ENCODE measurements at regions not wholly inside any gene's neighbourhood (a gene's known extent, or its start where the extent isn't known, plus 50 kb on each side); places are given as distances from the start of the nearest gene placed in this dataset.
"Not testable (repeated sequence)": the region's sequence is repeated elsewhere in the genome, so short reads cannot be mapped to it uniquely, and the experiment has no call there.

- H3K36me3 Mint-ChIP-seq (ENCODE audit: insufficient read depth), result no peaks in the 10 kb centered on the region
- H3K4me3 Mint-ChIP-seq, result no peak overlapping the region
- no peak overlapping the region for H3K27ac Mint-ChIP-seq
- DNase-seq (no peak), ATAC-seq (replicated peaks) (no peak)
- H3K27me3 Mint-ChIP-seq, result no peaks in the 10 kb centered on the region
- H3K4me1 Mint-ChIP-seq (ENCODE audit: low read depth in 2 of 2), result no peaks in the 10 kb centered on the region
- H3K9me3 Mint-ChIP-seq, result peaks cover 0 to 15% of the 10 kb centered on the region in 2 donors
Observed at GRCh38 chrX:55981603-55982002, 250.6 kb upstream of the KLF8 start.

GRCh38 chrX:55996649-55997048, 235.5 kb upstream of the KLF8 start:
- DNase-seq (no peak), ATAC-seq (replicated peaks) (no peak)
- Mint-ChIP-seq H3K4me1 (ENCODE audit: low read depth in 2 of 2) (peaks cover 3% of the 10 kb centered on the region in 2 donors), H3K36me3 (ENCODE audit: insufficient read depth) (no peaks in the 10 kb centered on the region), H3K27ac (no peak overlapping the region), H3K9me3 (peaks cover 0 to 7% of the 10 kb centered on the region in 2 donors), H3K4me3 (no peak overlapping the region), H3K27me3 (no peaks in the 10 kb centered on the region)

GRCh38 chrX:56000174-56000573, 232.0 kb upstream of the KLF8 start:
- no peak for DNase-seq
- no peak overlapping the region for H3K4me3 Mint-ChIP-seq
- H3K9me3 Mint-ChIP-seq, result peaks cover 0 to 4% of the 10 kb centered on the region in 2 donors
- no peak overlapping the region for H3K27ac Mint-ChIP-seq
- H3K4me1 Mint-ChIP-seq (ENCODE audit: low read depth in 2 of 2), result no peaks in the 10 kb centered on the region
- no peak for ATAC-seq (replicated peaks)
- no peaks in the 10 kb centered on the region for H3K36me3 Mint-ChIP-seq (ENCODE audit: insufficient read depth)
- H3K27me3 Mint-ChIP-seq, result no peaks in the 10 kb centered on the region

GRCh38 chrX:56000729-56001128, 231.4 kb upstream of the KLF8 start:
- DNase-seq, result no peak
- no peak for ATAC-seq (replicated peaks)
- no peaks in the 10 kb centered on the region for H3K27me3 Mint-ChIP-seq
- no peak overlapping the region for H3K27ac Mint-ChIP-seq
- no peak overlapping the region for H3K4me3 Mint-ChIP-seq
- H3K36me3 Mint-ChIP-seq (ENCODE audit: insufficient read depth), result no peaks in the 10 kb centered on the region
- H3K9me3 Mint-ChIP-seq, result no peaks in the 10 kb centered on the region
- no peaks in the 10 kb centered on the region for H3K4me1 Mint-ChIP-seq (ENCODE audit: low read depth in 2 of 2)

GRCh38 chrX:56025872-56026571, 206.1 kb upstream of the KLF8 start:
- Mint-ChIP-seq H3K4me1 (ENCODE audit: low read depth in 2 of 2) (no peaks in the 10 kb centered on the region), H3K27ac (no peak overlapping the region), H3K27me3 (no peaks in the 10 kb centered on the region), H3K4me3 (no peak overlapping the region), H3K36me3 (ENCODE audit: insufficient read depth) (no peaks in the 10 kb centered on the region), H3K9me3 (no peaks in the 10 kb centered on the region)
- DNase-seq (no peak), ATAC-seq (replicated peaks) (no peak)

GRCh38 chrX:56026815-56027214, 205.3 kb upstream of the KLF8 start:
- Mint-ChIP-seq H3K9me3 (no peaks in the 10 kb centered on the region), H3K27ac (no peak overlapping the region), H3K4me1 (ENCODE audit: low read depth in 2 of 2) (no peaks in the 10 kb centered on the region), H3K36me3 (ENCODE audit: insufficient read depth) (no peaks in the 10 kb centered on the region), H3K4me3 (no peak overlapping the region), H3K27me3 (no peaks in the 10 kb centered on the region)
- ATAC-seq (replicated peaks) (no peak), DNase-seq (no peak)

GRCh38 chrX:56029188-56029587, 203.0 kb upstream of the KLF8 start:
- H3K36me3 Mint-ChIP-seq (ENCODE audit: insufficient read depth), result no peaks in the 10 kb centered on the region
- DNase-seq (no peak), ATAC-seq (replicated peaks) (no peak)
- no peaks in the 10 kb centered on the region for H3K9me3 Mint-ChIP-seq
- H3K27ac Mint-ChIP-seq, result no peak overlapping the region
- no peak overlapping the region for H3K4me3 Mint-ChIP-seq
- H3K27me3 Mint-ChIP-seq, result no peaks in the 10 kb centered on the region
- H3K4me1 Mint-ChIP-seq (ENCODE audit: low read depth in 2 of 2), result no peaks in the 10 kb centered on the region

GRCh38 chrX:56029691-56030090, 202.5 kb upstream of the KLF8 start:
- Mint-ChIP-seq H3K27me3 (no peaks in the 10 kb centered on the region), H3K4me3 (no peak overlapping the region), H3K4me1 (ENCODE audit: low read depth in 2 of 2) (no peaks in the 10 kb centered on the region), H3K27ac (no peak overlapping the region), H3K9me3 (no peaks in the 10 kb centered on the region), H3K36me3 (ENCODE audit: insufficient read depth) (no peaks in the 10 kb centered on the region)
- no peak for DNase-seq
- ATAC-seq (replicated peaks), result no peak

GRCh38 chrX:56031409-56031808, 200.7 kb upstream of the KLF8 start:
- Mint-ChIP-seq H3K27ac (no peak overlapping the region), H3K27me3 (no peaks in the 10 kb centered on the region), H3K9me3 (no peaks in the 10 kb centered on the region), H3K36me3 (ENCODE audit: insufficient read depth) (no peaks in the 10 kb centered on the region), H3K4me3 (no peak overlapping the region), H3K4me1 (ENCODE audit: low read depth in 2 of 2) (no peaks in the 10 kb centered on the region)
- DNase-seq (no peak), ATAC-seq (replicated peaks) (no peak)

GRCh38 chrX:56033495-56034180, 198.5 kb upstream of the KLF8 start:
- Mint-ChIP-seq H3K4me3 (no peak overlapping the region), H3K9me3 (peaks cover 0 to 2% of the 10 kb centered on the region in 2 donors), H3K36me3 (ENCODE audit: insufficient read depth) (no peaks in the 10 kb centered on the region), H3K27ac (no peak overlapping the region), H3K4me1 (ENCODE audit: low read depth in 2 of 2) (no peaks in the 10 kb centered on the region), H3K27me3 (no peaks in the 10 kb centered on the region)
- ATAC-seq (replicated peaks) (no peak), DNase-seq (no peak)

GRCh38 chrX:56052673-56053330, 179.4 kb upstream of the KLF8 start:
- H3K27me3 Mint-ChIP-seq; H3K4me1 Mint-ChIP-seq (ENCODE audit: low read depth in 2 of 2); DNase-seq; H3K27ac Mint-ChIP-seq; H3K9me3 Mint-ChIP-seq; ATAC-seq (replicated peaks); H3K4me3 Mint-ChIP-seq; H3K36me3 Mint-ChIP-seq (ENCODE audit: insufficient read depth): not testable (repeated sequence)

GRCh38 chrX:56057325-56057724, 174.8 kb upstream of the KLF8 start:
- no peak for DNase-seq
- no peak for ATAC-seq (replicated peaks)
- H3K4me3 Mint-ChIP-seq, result no peak overlapping the region
- H3K9me3 Mint-ChIP-seq, result peaks cover 8 to 16% of the 10 kb centered on the region in 2 donors
- no peaks in the 10 kb centered on the region for H3K4me1 Mint-ChIP-seq (ENCODE audit: low read depth in 2 of 2)
- H3K36me3 Mint-ChIP-seq (ENCODE audit: insufficient read depth), result no peaks in the 10 kb centered on the region
- no peak overlapping the region for H3K27ac Mint-ChIP-seq
- H3K27me3 Mint-ChIP-seq, result no peaks in the 10 kb centered on the region

GRCh38 chrX:56066016-56066415, 166.1 kb upstream of the KLF8 start:
- H3K4me1 Mint-ChIP-seq (ENCODE audit: low read depth in 2 of 2), result peaks cover 7 to 8% of the 10 kb centered on the region in 2 donors
- H3K27me3 Mint-ChIP-seq, result no peaks in the 10 kb centered on the region
- no peak for ATAC-seq (replicated peaks)
- H3K27ac Mint-ChIP-seq, result peak overlapping the region in 1 of 2 donors; percentile 74
- peaks cover 10 to 20% of the 10 kb centered on the region in 2 donors for H3K9me3 Mint-ChIP-seq
- no peak overlapping the region for H3K4me3 Mint-ChIP-seq
- no peak for DNase-seq
- H3K36me3 Mint-ChIP-seq (ENCODE audit: insufficient read depth), result no peaks in the 10 kb centered on the region

- Mint-ChIP-seq H3K4me3 (no peak overlapping the region), H3K36me3 (ENCODE audit: insufficient read depth) (no peaks in the 10 kb centered on the region), H3K27me3 (no peaks in the 10 kb centered on the region), H3K4me1 (ENCODE audit: low read depth in 2 of 2) (peaks cover 5 to 8% of the 10 kb centered on the region in 2 donors), H3K27ac (no peak overlapping the region), H3K9me3 (no peaks in the 10 kb centered on the region)
- ATAC-seq (replicated peaks) (peak; percentile 26), DNase-seq (no peak)
Observed at GRCh38 chrX:56068274-56068758, 163.8 kb upstream of the KLF8 start.

Data from effector memory CD8-positive, alpha-beta T cell (primary cell).